ENCODE measurements at regions not wholly inside any gene's neighbourhood (a gene's known extent, or its start where the extent isn't known, plus 50 kb on each side); places are given as distances from the start of the nearest gene placed in this dataset.

DNA sequence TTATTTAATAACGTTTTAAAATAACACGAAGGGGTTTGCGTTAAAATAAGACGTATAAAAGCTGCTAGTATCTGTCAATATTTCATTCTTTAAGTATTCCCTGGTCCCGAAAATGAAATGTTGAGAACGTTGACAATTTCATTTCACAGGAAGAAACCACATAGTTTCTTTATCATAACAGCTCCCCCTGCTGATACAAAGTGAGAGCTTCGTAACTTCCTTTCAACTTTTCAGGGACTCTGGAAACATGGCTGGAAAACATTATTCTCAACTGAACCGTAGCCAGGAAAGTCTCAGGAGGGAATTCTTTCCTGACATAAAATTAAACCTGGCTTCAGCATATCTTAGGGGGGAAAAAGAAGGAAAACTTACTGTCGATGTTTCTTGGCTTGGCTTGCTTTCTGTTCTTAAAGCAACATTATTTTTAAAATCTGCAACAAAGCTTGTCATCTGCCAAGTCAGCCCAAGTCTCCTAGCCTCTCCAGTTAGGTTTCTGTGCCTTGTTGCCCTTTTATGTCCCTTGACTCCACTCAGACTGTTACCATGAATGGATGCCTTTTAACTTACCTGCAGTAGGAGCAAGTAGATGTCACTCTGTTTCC, 122.9 kb upstream of the DAB2 start:
- no peak overlapping the region for H2BK15ac ChIP-seq (ENCODE audit: low read depth, low read length)
- no peak overlapping the region for H2BK12ac ChIP-seq (ENCODE audit: insufficient read length, low read depth, low read length)
- H3K9me3 Mint-ChIP-seq: peaks cover 0 to 4% of the 10 kb centered on the region in 2 experiments; a peak in 1 of 5 replicates
- no peaks in the 10 kb centered on the region for H3K9me3 ChIP-seq (ENCODE audit: control insufficient read depth, low read depth, low read length)
- no peaks in the 10 kb centered on the region for H3K36me3 Mint-ChIP-seq (ENCODE audit: insufficient read depth in 1 of 3, low read depth in 3 of 3)
- no CpG with 5 or more reads among the region's 9 CpGs for WGBS (ENCODE audit: extremely low coverage, insufficient read length, low lambda C conversion rate)
- TF ChIP-seq, protein P1, sequence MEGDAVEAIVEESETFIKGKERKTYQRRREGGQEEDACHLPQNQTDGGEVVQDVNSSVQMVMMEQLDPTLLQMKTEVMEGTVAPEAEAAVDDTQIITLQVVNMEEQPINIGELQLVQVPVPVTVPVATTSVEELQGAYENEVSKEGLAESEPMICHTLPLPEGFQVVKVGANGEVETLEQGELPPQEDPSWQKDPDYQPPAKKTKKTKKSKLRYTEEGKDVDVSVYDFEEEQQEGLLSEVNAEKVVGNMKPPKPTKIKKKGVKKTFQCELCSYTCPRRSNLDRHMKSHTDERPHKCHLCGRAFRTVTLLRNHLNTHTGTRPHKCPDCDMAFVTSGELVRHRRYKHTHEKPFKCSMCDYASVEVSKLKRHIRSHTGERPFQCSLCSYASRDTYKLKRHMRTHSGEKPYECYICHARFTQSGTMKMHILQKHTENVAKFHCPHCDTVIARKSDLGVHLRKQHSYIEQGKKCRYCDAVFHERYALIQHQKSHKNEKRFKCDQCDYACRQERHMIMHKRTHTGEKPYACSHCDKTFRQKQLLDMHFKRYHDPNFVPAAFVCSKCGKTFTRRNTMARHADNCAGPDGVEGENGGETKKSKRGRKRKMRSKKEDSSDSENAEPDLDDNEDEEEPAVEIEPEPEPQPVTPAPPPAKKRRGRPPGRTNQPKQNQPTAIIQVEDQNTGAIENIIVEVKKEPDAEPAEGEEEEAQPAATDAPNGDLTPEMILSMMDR (conservative IDR thresholded peaks at IDR 0.05): peak; percentile 76
- no peaks in the 10 kb centered on the region for H3K23me2 ChIP-seq (ENCODE audit: insufficient read length, low read depth, low read length, poor library complexity, severe bottlenecking)
- H4K8ac ChIP-seq (replicated peaks; ENCODE audit: insufficient read length, low read depth, low read length): no peak overlapping the region
- H3K79me2 ChIP-seq (ENCODE audit: insufficient read depth, low read length): no peaks in the 10 kb centered on the region
- no peak overlapping the region for H3K18ac ChIP-seq (ENCODE audit: insufficient read length, low read depth, low read length)
- no peak overlapping the region for H4K91ac ChIP-seq (ENCODE audit: insufficient read length, low read depth, low read length)
- H2BK5ac ChIP-seq (ENCODE audit: insufficient read length, low read length): no peak overlapping the region
- no peaks in the 10 kb centered on the region for H3K27me3 Mint-ChIP-seq (ENCODE audit: low read depth)
- H2BK20ac ChIP-seq (ENCODE audit: low read depth, low read length, poor library complexity, severe bottlenecking): no peak overlapping the region
- no peak overlapping the region for H3K23ac ChIP-seq (ENCODE audit: insufficient read length, low read depth, low read length)
- no peak overlapping the region for H3K27ac ChIP-seq (ENCODE audit: insufficient read length, low read depth, low read length)
- no peak overlapping the region for H2BK120ac ChIP-seq (ENCODE audit: low read depth, low read length, poor library complexity, severe bottlenecking)
- no peaks in the 10 kb centered on the region for H3K4me1 Mint-ChIP-seq
- peaks cover 2% of the 10 kb centered on the region; the same call in 1 of the 2 replicates for H3K27me3 ChIP-seq (ENCODE audit: insufficient read depth, low read length)
- H3T11ph ChIP-seq (ENCODE audit: low read length): no peak overlapping the region
- H3K4me1 ChIP-seq (ENCODE audit: insufficient read depth, low read length): no peaks in the 10 kb centered on the region
- DNase-seq: no peak
- H3K14ac ChIP-seq (ENCODE audit: insufficient read depth, low read length): no peak overlapping the region
- H2AK5ac ChIP-seq (ENCODE audit: insufficient read length, low read length): no peak overlapping the region
- no peaks in the 10 kb centered on the region for H3K79me1 ChIP-seq (ENCODE audit: insufficient read depth, low read depth, low read length, poor library complexity, severe bottlenecking)
- no peak overlapping the region for H3K4ac ChIP-seq (ENCODE audit: low read depth, low read length)
- no peak overlapping the region for H3K4me2 ChIP-seq (ENCODE audit: insufficient read depth, insufficient read length, low read length)
- H3K27ac Mint-ChIP-seq: no peak overlapping the region
- no peaks in the 10 kb centered on the region for H4K20me1 ChIP-seq (ENCODE audit: control insufficient read depth, insufficient read depth, insufficient read length)
- H3K4me3 Mint-ChIP-seq: no peak overlapping the region; a peak in 1 of 5 replicates
- H4K5ac ChIP-seq (ENCODE audit: insufficient read length, low read depth, low read length): no peak overlapping the region
- H3K56ac ChIP-seq (ENCODE audit: insufficient read length, low read depth, low read length): no peak overlapping the region
- no peak overlapping the region for H3K9ac ChIP-seq (ENCODE audit: extremely low read depth, insufficient read length, low read length)
- no peak overlapping the region for H2AFZ ChIP-seq (ENCODE audit: low read length)

All from H9 (cell line).